ENCODE measurements at regions not wholly inside any gene's neighbourhood (a gene's known extent, or its start where the extent isn't known, plus 50 kb on each side); places are given as distances from the start of the nearest gene placed in this dataset.

DNA sequence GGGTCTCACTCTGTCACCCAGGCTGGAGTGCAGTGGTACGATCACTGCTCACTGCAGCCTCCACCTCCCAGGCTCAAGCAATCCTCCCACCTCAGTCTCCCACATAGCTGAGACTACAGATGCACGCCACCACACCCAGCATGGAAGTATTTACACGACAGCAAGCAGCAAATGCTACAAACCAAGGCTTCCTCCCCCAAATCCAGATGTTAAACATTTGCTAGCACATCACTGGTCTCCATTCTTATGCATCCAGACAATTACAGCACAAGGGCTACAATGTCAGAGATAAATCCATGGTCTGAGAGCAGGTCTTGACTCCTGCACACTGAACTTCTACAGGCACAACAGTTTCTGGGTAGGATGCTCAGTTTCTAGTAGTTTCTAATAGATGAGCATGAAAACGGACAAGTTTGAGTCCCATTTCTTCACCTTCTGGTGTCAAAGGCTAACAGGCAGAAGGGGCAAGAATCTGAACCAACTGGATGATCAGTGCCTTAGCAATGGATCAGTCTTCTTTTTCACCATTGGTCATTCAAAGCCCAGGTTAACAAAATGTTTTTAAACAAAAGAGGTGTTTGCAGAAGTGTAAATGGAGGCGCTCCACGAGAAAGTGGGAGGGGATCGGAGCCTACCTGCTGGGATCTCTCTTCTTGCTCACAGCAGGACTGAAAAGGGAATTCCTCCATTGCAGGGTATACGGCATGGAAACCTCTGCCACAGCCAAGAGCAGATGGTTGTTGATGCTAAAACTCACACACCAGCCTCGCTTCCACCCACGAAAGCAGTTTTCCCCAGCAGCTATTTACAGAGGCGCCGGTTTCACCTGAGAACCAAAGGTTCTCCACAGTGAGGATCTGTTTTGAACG is 135.0 kb upstream of the ARL4C start:
- intact Hi-C loops (cut with DNase I) = no loop called here

GRCh38 chr2:234630801-234631261 is 133.9 kb upstream of the ARL4C start:
- DNase-seq (ENCODE audit: low spot score) = no peak
- intact Hi-C loops (cut with DNase I) = no loop called here

More for the DNA sequence above, 135.0 kb upstream of the ARL4C start:
- no peak for DNase-seq (ENCODE audit: low spot score)

GRCh38 chr2:234629596-234629995 is 132.7 kb upstream of the ARL4C start:
- DNase-seq (ENCODE audit: low spot score) = no peak
- intact Hi-C loops (cut with DNase I) = no loop called here

- intact Hi-C loops (cut with DNase I) = no loop called here
- no peak for DNase-seq (ENCODE audit: low spot score)
Observed at GRCh38 chr2:234628953-234629352, 132.1 kb upstream of the ARL4C start.

GRCh38 chr2:234627308-234627707 is 130.4 kb upstream of the ARL4C start:
- no peak for DNase-seq (ENCODE audit: low spot score)
- intact Hi-C loops (cut with DNase I) = no loop called here

GRCh38 chr2:234626566-234627130 is 129.8 kb upstream of the ARL4C start:
- no peak for DNase-seq (ENCODE audit: low spot score)
- intact Hi-C loops (cut with DNase I) = no loop called here

- DNase-seq (ENCODE audit: low spot score) = no peak
- intact Hi-C loops (cut with DNase I) = no loop called here
Observed at GRCh38 chr2:234625626-234626250, 128.9 kb upstream of the ARL4C start.

GRCh38 chr2:234623521-234623991 is 126.7 kb upstream of the ARL4C start:
- intact Hi-C loops (cut with DNase I) = no loop called here
- no peak for DNase-seq (ENCODE audit: low spot score)

DNA sequence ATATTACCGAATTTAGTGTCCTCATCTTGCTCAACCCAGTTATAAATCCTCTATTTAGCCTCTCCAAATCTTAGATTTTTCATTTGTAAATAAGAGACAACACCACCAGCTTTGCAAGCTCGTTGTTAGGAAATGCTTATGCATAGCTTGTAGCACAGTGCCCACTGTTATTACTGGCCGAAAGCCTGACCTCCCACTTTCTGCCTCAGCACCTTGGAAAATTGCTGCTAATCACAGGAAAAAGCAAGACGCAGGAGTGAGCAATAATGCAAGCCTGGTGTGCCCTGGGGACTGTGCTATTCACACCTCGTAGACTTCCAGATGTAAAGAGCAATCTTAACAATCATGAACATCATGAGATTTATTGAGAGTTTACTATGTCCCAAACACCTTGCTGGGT is 124.2 kb upstream of the ARL4C start:
- DNase-seq (ENCODE audit: low spot score) = no peak
- intact Hi-C loops (cut with DNase I) = no loop called here

DNA sequence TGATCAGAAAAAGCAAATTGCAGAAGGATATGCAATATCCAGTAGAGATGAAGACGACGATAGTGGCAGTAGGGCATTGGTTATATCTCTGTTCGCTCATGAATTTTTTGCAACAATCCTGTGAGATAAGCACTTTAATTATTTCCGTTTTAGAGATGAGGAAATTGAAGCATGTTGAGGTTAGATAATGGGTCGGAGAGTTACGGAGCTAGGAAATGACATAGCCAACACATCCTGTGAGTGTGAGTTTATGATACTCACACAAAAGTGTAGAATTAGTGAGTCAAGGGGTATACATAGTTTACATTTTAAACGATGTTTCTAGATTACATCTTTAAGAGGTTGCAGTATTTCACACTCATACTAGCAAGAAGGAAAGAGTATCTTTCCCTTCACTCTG is 123.1 kb upstream of the ARL4C start:
- intact Hi-C loops (cut with DNase I) = no loop called here
- no peak for DNase-seq (ENCODE audit: low spot score)

GRCh38 chr2:234615643-234616356 is 118.9 kb upstream of the ARL4C start:
- no peak for DNase-seq (ENCODE audit: low spot score)
- intact Hi-C loops (cut with DNase I) = no loop called here

- intact Hi-C loops (cut with DNase I) = no loop called here
- no peak for DNase-seq (ENCODE audit: low spot score)
Observed at GRCh38 chr2:234611209-234611608, 114.3 kb upstream of the ARL4C start.

DNA sequence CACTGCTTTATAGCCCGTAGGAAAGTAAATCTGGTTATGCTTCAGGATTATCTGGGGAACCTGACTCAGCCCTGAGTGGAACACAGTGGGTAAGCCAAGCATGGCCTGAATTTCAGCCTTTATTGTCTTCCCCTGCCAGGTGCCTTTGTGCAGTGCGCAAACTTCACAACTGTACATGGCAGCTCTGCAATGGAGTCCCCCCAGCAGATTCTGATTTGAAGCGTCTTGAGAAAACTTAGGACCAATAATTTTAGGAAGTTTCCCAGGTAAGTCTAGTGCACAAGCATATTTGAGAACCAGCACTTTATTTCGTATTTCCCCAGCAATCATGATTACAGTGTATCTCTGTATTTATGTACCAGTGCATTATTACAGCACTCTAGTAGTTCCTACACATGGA is 112.1 kb upstream of the ARL4C start:
- intact Hi-C loops (cut with DNase I) = no loop called here
- no peak for DNase-seq (ENCODE audit: low spot score)

DNA sequence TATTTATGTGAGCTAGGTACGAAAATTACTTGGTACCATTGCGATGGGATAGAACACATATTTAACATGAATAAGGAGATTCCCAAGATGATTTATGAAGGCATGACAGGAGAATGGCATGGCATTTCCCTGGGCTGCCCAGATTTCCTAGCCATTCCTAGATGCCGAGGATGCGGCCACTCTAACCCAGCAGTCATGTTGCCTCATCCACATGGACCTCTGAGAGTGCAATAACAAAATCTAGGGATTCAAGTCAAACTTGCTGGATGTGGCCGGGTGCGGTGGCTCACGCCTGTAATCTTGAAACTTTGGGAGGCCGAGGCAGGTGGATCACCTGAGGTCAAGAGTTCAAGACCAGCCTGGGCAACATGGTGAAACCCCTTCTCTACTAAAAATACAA is 110.8 kb upstream of the ARL4C start:
- DNase-seq (ENCODE audit: low spot score) = no peak

DNA sequence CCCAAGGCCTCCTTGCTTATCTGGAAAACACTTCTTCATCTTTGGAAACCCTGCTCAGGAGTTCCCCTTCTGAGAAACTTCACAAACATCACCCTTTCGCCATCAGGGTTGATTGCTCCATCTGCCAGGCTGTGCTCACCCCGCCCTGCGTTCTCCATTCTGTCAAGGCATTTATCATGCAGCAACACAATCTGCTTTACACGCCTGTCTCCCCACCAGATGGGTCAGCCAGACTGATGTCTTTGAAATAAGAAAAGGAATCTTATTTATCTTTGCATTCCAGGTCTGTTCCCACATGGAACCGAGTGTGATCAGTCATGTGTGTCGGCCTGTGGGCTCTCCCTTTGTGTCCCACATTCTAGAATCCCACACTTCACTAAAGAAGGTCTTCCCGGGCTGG is 110.0 kb upstream of the ARL4C start:
- intact Hi-C loops (cut with DNase I) = no loop called here
- no peak for DNase-seq (ENCODE audit: low spot score)

More for the DNA sequence above, 110.8 kb upstream of the ARL4C start:
- intact Hi-C loops (cut with DNase I) = no loop called here

DNA sequence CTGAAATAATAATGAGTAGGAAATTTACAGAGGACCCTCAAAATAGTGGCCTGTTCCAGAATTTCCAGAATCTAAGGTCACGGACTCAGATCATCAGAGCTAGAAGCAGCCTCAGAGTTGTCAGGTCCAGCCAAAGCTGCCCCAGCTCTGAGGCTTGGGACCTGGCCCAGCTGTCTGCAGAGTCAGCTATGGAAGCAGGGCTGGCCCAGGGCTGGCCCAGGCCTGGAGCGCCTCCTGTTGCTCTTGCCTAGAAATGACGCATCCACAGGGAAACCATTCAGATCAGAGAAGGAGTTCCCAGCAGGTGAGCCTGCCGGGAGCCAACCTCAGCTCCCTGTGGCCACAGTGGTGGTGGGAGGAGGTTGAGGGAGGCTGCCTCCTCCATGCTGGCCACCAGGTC is 106.7 kb upstream of the ARL4C start:
- DNase-seq (ENCODE audit: low spot score) = no peak
- intact Hi-C loops (cut with DNase I) = no loop called here

GRCh38 chr2:234601213-234601612 is 104.3 kb upstream of the ARL4C start:
- no peak for DNase-seq (ENCODE audit: low spot score)
- intact Hi-C loops (cut with DNase I) = no loop called here

- no peak for DNase-seq (ENCODE audit: low spot score)
- intact Hi-C loops (cut with DNase I) = no loop called here
Observed at GRCh38 chr2:234597576-234597861, 100.6 kb upstream of the ARL4C start.

- intact Hi-C loops (cut with DNase I) = no loop called here
- no peak for DNase-seq (ENCODE audit: low spot score)
Observed at GRCh38 chr2:234596696-234597575, 100.1 kb upstream of the ARL4C start.

All from cardiac septum (tissue), 1 donor.